ENCODE measurements at regions not wholly inside any gene's neighbourhood (a gene's known extent, or its start where the extent isn't known, plus 50 kb on each side); places are given as distances from the start of the nearest gene placed in this dataset.
A peak's percentile ranks its signal among the peaks of the same experiment; 100 is the strongest.
"Not testable (repeated sequence)": the region's sequence is repeated elsewhere in the genome, so short reads cannot be mapped to it uniquely, and the experiment has no call there.

GRCh38 chr16:29355339-29356059 lies 51.0 kb downstream of the NPIPB11 start:
- not testable (repeated sequence) for DNase-seq

- not testable (repeated sequence) for DNase-seq
Observed at GRCh38 chr16:29354449-29354848, 52.1 kb downstream of the NPIPB11 start.

GRCh38 chr16:29352617-29352999 lies 53.9 kb downstream of the NPIPB11 start:
- DNase-seq = not testable (repeated sequence)

GRCh38 chr16:29351970-29352616 lies 54.4 kb downstream of the NPIPB11 start:
- DNase-seq = not testable (repeated sequence)

- not testable (repeated sequence) for DNase-seq
Observed at GRCh38 chr16:29351271-29351969, 55.1 kb downstream of the NPIPB11 start.

- DNase-seq = peak; percentile 6
Observed at GRCh38 chr16:29349966-29350365, 56.5 kb downstream of the NPIPB11 start.

- not testable (repeated sequence) for DNase-seq
Observed at GRCh38 chr16:29348748-29349147, 57.8 kb downstream of the NPIPB11 start.

- DNase-seq = not testable (repeated sequence)
Observed at GRCh38 chr16:29348123-29348690, 58.3 kb downstream of the NPIPB11 start.

- not testable (repeated sequence) for DNase-seq
Observed at GRCh38 chr16:29346796-29347580, 59.5 kb downstream of the NPIPB11 start.

GRCh38 chr16:29346203-29346602 lies 60.3 kb downstream of the NPIPB11 start:
- DNase-seq = not testable (repeated sequence)

- DNase-seq = not testable (repeated sequence)
Observed at GRCh38 chr16:29342937-29343336, 63.6 kb downstream of the NPIPB11 start.

- DNase-seq = not testable (repeated sequence)
Observed at GRCh38 chr16:29340779-29341438, 65.6 kb downstream of the NPIPB11 start.

- not testable (repeated sequence) for DNase-seq
Observed at GRCh38 chr16:29340235-29340634, 66.3 kb downstream of the NPIPB11 start.

- not testable (repeated sequence) for DNase-seq
Observed at GRCh38 chr16:29338821-29339700, 67.5 kb downstream of the NPIPB11 start.

- DNase-seq = not testable (repeated sequence)
Observed at GRCh38 chr16:29337385-29337901, 69.1 kb downstream of the NPIPB11 start.

- DNase-seq = not testable (repeated sequence)
Observed at GRCh38 chr16:29335549-29335846, 71.0 kb downstream of the NPIPB11 start.

GRCh38 chr16:29334776-29335548 lies 71.5 kb downstream of the NPIPB11 start:
- not testable (repeated sequence) for DNase-seq

- DNase-seq = not testable (repeated sequence)
Observed at GRCh38 chr16:29333492-29334097, 72.9 kb downstream of the NPIPB11 start.

All from muscle of arm (tissue), 1 donor.